Colonic mucosa (tissue), 4 donors: ENCODE measurements at regions not wholly inside any gene's neighbourhood (a gene's known extent, or its start where the extent isn't known, plus 50 kb on each side); places are given as distances from the start of the nearest gene placed in this dataset.

ENCODE experiments used
- DNase-seq: peaks from one replicate; pipeline ENCODE4 v3.0.0-alpha.2; 2020
- H3K27ac ChIP-seq: fragments of 200-600 bp; one replicate; pipeline ENCODE4 v1.8.0; 2021
- H3K27me3 ChIP-seq: fragments of 200-600 bp; one replicate; pipeline ENCODE4 v1.8.0; 2021
- H3K36me3 ChIP-seq: fragments of 200-600 bp; one replicate; pipeline ENCODE4 v1.8.0; 2021
- H3K4me1 ChIP-seq: fragments of 200-600 bp; one replicate; pipeline ENCODE4 v1.8.0; 2021; ENCODE audit warnings: mild to moderate bottlenecking
- H3K4me3 ChIP-seq: fragments of 200-600 bp; one replicate; pipeline ENCODE4 v1.8.0; 2021
- H3K9ac ChIP-seq, 2 donors: one replicate each; pipeline ENCODE4 v1.7.0; 2013; ENCODE audit warnings: control low read depth in 2 of 2, low read depth in 2 of 2, low read length in 2 of 2
- H3K9me3 ChIP-seq: fragments of 200-600 bp; one replicate; pipeline ENCODE4 v1.8.0; 2021
- CTCF ChIP-seq: fragments of 200-600 bp; IDR thresholded peaks from one replicate; pipeline ENCODE4 v1.8.0; 2022; ENCODE audit warnings: antibody characterized with exemption, mild to moderate bottlenecking
- intact Hi-C: fragments of 100-400 bp; cut with DNase I; formaldehyde crosslinking; loops from one replicate; pipeline ENCODE4 v1.14.1; 2022
- donor health status: healthy.
- donor health status: DM: no; HTN: no; CAD: no.
- donor health status: DM: no; HTN: no; CAD: no.

GRCh38 chr9:11962327-11962726, 730.9 kb upstream of the TYRP1 start:
- Histone ChIP-seq H3K9me3 (no peaks in the 10 kb centered on the region), H3K27me3 (no peaks in the 10 kb centered on the region), H3K4me3 (no peak overlapping the region), H3K27ac (no peak overlapping the region), H3K36me3 (no peaks in the 10 kb centered on the region), H3K4me1 (no peaks in the 10 kb centered on the region), H3K9ac (no peak overlapping the region)
- intact Hi-C loops: no loop called here
- TF ChIP-seq CTCF: no peak
- DNase-seq: no peak

GRCh38 chr9:11966786-11967185, 726.4 kb upstream of the TYRP1 start:
- no peak for TF ChIP-seq CTCF
- no peak for DNase-seq
- no peaks in the 10 kb centered on the region for H3K36me3 ChIP-seq
- no peak overlapping the region for H3K9ac ChIP-seq
- H3K4me3 ChIP-seq: no peak overlapping the region
- no peak overlapping the region for H3K27ac ChIP-seq
- no peaks in the 10 kb centered on the region for H3K9me3 ChIP-seq
- no peaks in the 10 kb centered on the region for H3K27me3 ChIP-seq
- intact Hi-C loops: no loop called here
- no peaks in the 10 kb centered on the region for H3K4me1 ChIP-seq

GRCh38 chr9:11968631-11969030, 724.6 kb upstream of the TYRP1 start:
- DNase-seq: no peak
- Histone ChIP-seq H3K4me1 (no peaks in the 10 kb centered on the region), H3K4me3 (no peak overlapping the region), H3K9me3 (no peaks in the 10 kb centered on the region), H3K27ac (no peak overlapping the region), H3K9ac (no peak overlapping the region), H3K27me3 (no peaks in the 10 kb centered on the region), H3K36me3 (no peaks in the 10 kb centered on the region)
- TF ChIP-seq CTCF: no peak
- intact Hi-C loops: no loop called here

GRCh38 chr9:11973011-11973410, 720.2 kb upstream of the TYRP1 start:
- DNase-seq: no peak
- Histone ChIP-seq H3K36me3 (no peaks in the 10 kb centered on the region), H3K4me1 (no peaks in the 10 kb centered on the region), H3K27me3 (no peaks in the 10 kb centered on the region), H3K27ac (no peak overlapping the region), H3K9me3 (no peaks in the 10 kb centered on the region), H3K4me3 (no peak overlapping the region), H3K9ac (no peak overlapping the region)
- TF ChIP-seq CTCF: no peak
- intact Hi-C loops: no loop called here

GRCh38 chr9:11973511-11973910, 719.7 kb upstream of the TYRP1 start:
- no peak overlapping the region for H3K27ac ChIP-seq
- no peaks in the 10 kb centered on the region for H3K4me1 ChIP-seq

More at GRCh38 chr9:11973511-11973910, 719.7 kb upstream of the TYRP1 start:
- DNase-seq: no peak
- intact Hi-C loops: no loop called here
- TF ChIP-seq CTCF: no peak
- H3K36me3 ChIP-seq: no peaks in the 10 kb centered on the region
- no peaks in the 10 kb centered on the region for H3K9me3 ChIP-seq
- H3K27me3 ChIP-seq: no peaks in the 10 kb centered on the region
- no peak overlapping the region for H3K9ac ChIP-seq
- H3K4me3 ChIP-seq: no peak overlapping the region
